Stimulated activated CD4-positive, alpha-beta T cell treated with anti-CD3 and anti-CD28 coated beads, Interleukin-15, amount 100 ng/mL, for 1 hour (primary cell): ENCODE measurements at regions not wholly inside any gene's neighbourhood (a gene's known extent, or its start where the extent isn't known, plus 50 kb on each side); places are given as distances from the start of the nearest gene placed in this dataset.

Experiments used
- DNase-seq, 2 donors: peaks; one replicate each; pipeline ENCODE4 v3.0.0-alpha.2; 2020; ENCODE audit warnings: low read depth in 1 of 2, low spot score in 1 of 2

- no peak for DNase-seq
Measured at GRCh38 chr1:88186911-88187310, 497.2 kb upstream of the PKN2 start.

GRCh38 chr1:88188038-88188437, 496.0 kb upstream of the PKN2 start:
- DNase-seq: no peak

GRCh38 chr1:88189525-88189924, 494.5 kb upstream of the PKN2 start:
- DNase-seq: no peak

GRCh38 chr1:88191917-88192316, 492.2 kb upstream of the PKN2 start:
- DNase-seq: no peak

GRCh38 chr1:88194542-88194941, 489.5 kb upstream of the PKN2 start:
- no peak for DNase-seq

GRCh38 chr1:88200545-88200944, 483.5 kb upstream of the PKN2 start:
- DNase-seq: no peak

GRCh38 chr1:88204111-88204510, 480.0 kb upstream of the PKN2 start:
- DNase-seq: no peak

GRCh38 chr1:88204612-88205167, 479.4 kb upstream of the PKN2 start:
- DNase-seq: no peak

- DNase-seq: no peak
Measured at GRCh38 chr1:88208389-88208788, 475.7 kb upstream of the PKN2 start.

- DNase-seq: no peak
Measured at GRCh38 chr1:88210103-88210787, 473.8 kb upstream of the PKN2 start.

GRCh38 chr1:88216441-88216840, 467.6 kb upstream of the PKN2 start:
- DNase-seq: no peak

GRCh38 chr1:88217386-88217785, 466.7 kb upstream of the PKN2 start:
- DNase-seq: no peak

- DNase-seq: no peak
Measured at GRCh38 chr1:88219521-88219920, 464.6 kb upstream of the PKN2 start.

GRCh38 chr1:88221411-88221810, 462.7 kb upstream of the PKN2 start:
- DNase-seq: no peak

- no peak for DNase-seq
Measured at GRCh38 chr1:88224906-88225305, 459.2 kb upstream of the PKN2 start.

GRCh38 chr1:88228114-88228513, 456.0 kb upstream of the PKN2 start:
- no peak for DNase-seq

- DNase-seq: no peak
Measured at GRCh38 chr1:88230126-88230525, 453.9 kb upstream of the PKN2 start.

- DNase-seq: no peak
Measured at GRCh38 chr1:88237058-88237457, 447.0 kb upstream of the PKN2 start.

GRCh38 chr1:88239205-88239604, 444.9 kb upstream of the PKN2 start:
- no peak for DNase-seq

GRCh38 chr1:88247666-88248065, 436.4 kb upstream of the PKN2 start:
- DNase-seq: no peak

- DNase-seq: no peak
Measured at GRCh38 chr1:88250915-88251314, 433.2 kb upstream of the PKN2 start.

- no peak for DNase-seq
Measured at GRCh38 chr1:88252745-88253144, 431.3 kb upstream of the PKN2 start.

GRCh38 chr1:88265606-88266005, 418.5 kb upstream of the PKN2 start:
- DNase-seq: no peak
